ENCODE measurements at regions not wholly inside any gene's neighbourhood (a gene's known extent, or its start where the extent isn't known, plus 50 kb on each side); places are given as distances from the start of the nearest gene placed in this dataset.

GRCh38 chr15:31537770-31538592 is 211.3 kb downstream of the KLF13 start:
- Histone ChIP-seq H3K4me1 (ENCODE audit: control insufficient read depth, insufficient read depth, low read length) (no peaks in the 10 kb centered on the region), H3K9ac (ENCODE audit: low read length in 2 of 2) (no peak overlapping the region), H3K36me3 (ENCODE audit: control insufficient read depth in 2 of 2, insufficient read depth in 2 of 2, low read length in 2 of 2) (no peaks in the 10 kb centered on the region), H3K4me3 (ENCODE audit: low read length in 2 of 2) (no peak overlapping the region), H3K27ac (ENCODE audit: low read length) (no peak overlapping the region), H3K27me3 (ENCODE audit: control insufficient read depth in 1 of 2, insufficient read depth in 2 of 2, low read length in 2 of 2) (no peaks in the 10 kb centered on the region), H3K9me3 (ENCODE audit: control insufficient read depth in 2 of 2, low read length in 2 of 2) (no peaks in the 10 kb centered on the region)

GRCh38 chr15:31540633-31541032 is 214.0 kb downstream of the KLF13 start:
- Histone ChIP-seq H3K4me1 (ENCODE audit: control insufficient read depth, insufficient read depth, low read length) (no peaks in the 10 kb centered on the region), H3K27ac (ENCODE audit: low read length) (no peak overlapping the region)

GRCh38 chr15:31544361-31544760 is 217.7 kb downstream of the KLF13 start:
- Histone ChIP-seq H3K9me3 (ENCODE audit: control insufficient read depth in 2 of 2, low read length in 2 of 2) (no peaks in the 10 kb centered on the region), H3K27ac (ENCODE audit: low read length) (no peak overlapping the region), H3K36me3 (ENCODE audit: control insufficient read depth in 2 of 2, insufficient read depth in 2 of 2, low read length in 2 of 2) (no peaks in the 10 kb centered on the region), H3K27me3 (ENCODE audit: control insufficient read depth in 1 of 2, insufficient read depth in 2 of 2, low read length in 2 of 2) (no peaks in the 10 kb centered on the region), H3K9ac (ENCODE audit: low read length in 2 of 2) (no peak overlapping the region), H3K4me1 (ENCODE audit: control insufficient read depth, insufficient read depth, low read length) (no peaks in the 10 kb centered on the region), H3K4me3 (ENCODE audit: low read length in 2 of 2) (no peak overlapping the region)

More at GRCh38 chr15:31540633-31541032, 214.0 kb downstream of the KLF13 start:
- Histone ChIP-seq H3K4me3 (ENCODE audit: low read length in 2 of 2) (no peak overlapping the region), H3K27me3 (ENCODE audit: control insufficient read depth in 1 of 2, insufficient read depth in 2 of 2, low read length in 2 of 2) (no peaks in the 10 kb centered on the region), H3K9ac (ENCODE audit: low read length in 2 of 2) (no peak overlapping the region), H3K36me3 (ENCODE audit: control insufficient read depth in 2 of 2, insufficient read depth in 2 of 2, low read length in 2 of 2) (no peaks in the 10 kb centered on the region), H3K9me3 (ENCODE audit: control insufficient read depth in 2 of 2, low read length in 2 of 2) (no peaks in the 10 kb centered on the region)

- no peaks in the 10 kb centered on the region for H3K9me3 ChIP-seq (ENCODE audit: control insufficient read depth in 2 of 2, low read length in 2 of 2)
- H3K4me3 ChIP-seq (ENCODE audit: low read length in 2 of 2), result no peak overlapping the region
- no peak overlapping the region for H3K9ac ChIP-seq (ENCODE audit: low read length in 2 of 2)
- no peaks in the 10 kb centered on the region for H3K36me3 ChIP-seq (ENCODE audit: control insufficient read depth in 2 of 2, insufficient read depth in 2 of 2, low read length in 2 of 2)
- no peaks in the 10 kb centered on the region for H3K27me3 ChIP-seq (ENCODE audit: control insufficient read depth in 1 of 2, insufficient read depth in 2 of 2, low read length in 2 of 2)
- no peak overlapping the region for H3K27ac ChIP-seq (ENCODE audit: low read length)
- no peaks in the 10 kb centered on the region for H3K4me1 ChIP-seq (ENCODE audit: control insufficient read depth, insufficient read depth, low read length)
Measured at GRCh38 chr15:31545257-31545656, 218.6 kb downstream of the KLF13 start.

- H3K4me3 ChIP-seq (ENCODE audit: low read length in 2 of 2), result no peak overlapping the region
- H3K27ac ChIP-seq (ENCODE audit: low read length), result no peak overlapping the region
- H3K9me3 ChIP-seq (ENCODE audit: control insufficient read depth in 2 of 2, low read length in 2 of 2), result no peaks in the 10 kb centered on the region
- no peak overlapping the region for H3K9ac ChIP-seq (ENCODE audit: low read length in 2 of 2)
- H3K36me3 ChIP-seq (ENCODE audit: control insufficient read depth in 2 of 2, insufficient read depth in 2 of 2, low read length in 2 of 2), result peaks cover 0 to 2% of the 10 kb centered on the region in 2 donors
- H3K4me1 ChIP-seq (ENCODE audit: control insufficient read depth, insufficient read depth, low read length), result peaks cover 3% of the 10 kb centered on the region
- H3K27me3 ChIP-seq (ENCODE audit: control insufficient read depth in 1 of 2, insufficient read depth in 2 of 2, low read length in 2 of 2), result no peaks in the 10 kb centered on the region
Measured at GRCh38 chr15:31550211-31550977, 223.8 kb downstream of the KLF13 start.

GRCh38 chr15:31551323-31551722 is 224.7 kb downstream of the KLF13 start:
- Histone ChIP-seq H3K9me3 (ENCODE audit: control insufficient read depth in 2 of 2, low read length in 2 of 2) (peaks cover 0 to 2% of the 10 kb centered on the region in 2 donors), H3K4me1 (ENCODE audit: control insufficient read depth, insufficient read depth, low read length) (peaks cover 3% of the 10 kb centered on the region), H3K27me3 (ENCODE audit: control insufficient read depth in 1 of 2, insufficient read depth in 2 of 2, low read length in 2 of 2) (no peaks in the 10 kb centered on the region), H3K4me3 (ENCODE audit: low read length in 2 of 2) (no peak overlapping the region), H3K36me3 (ENCODE audit: control insufficient read depth in 2 of 2, insufficient read depth in 2 of 2, low read length in 2 of 2) (peaks cover 0 to 2% of the 10 kb centered on the region in 2 donors), H3K9ac (ENCODE audit: low read length in 2 of 2) (no peak overlapping the region), H3K27ac (ENCODE audit: low read length) (no peak overlapping the region)

- H3K9ac ChIP-seq (ENCODE audit: low read length in 2 of 2), result no peak overlapping the region
- no peaks in the 10 kb centered on the region for H3K27me3 ChIP-seq (ENCODE audit: control insufficient read depth in 1 of 2, insufficient read depth in 2 of 2, low read length in 2 of 2)
- peaks cover 0 to 8% of the 10 kb centered on the region in 2 donors for H3K36me3 ChIP-seq (ENCODE audit: control insufficient read depth in 2 of 2, insufficient read depth in 2 of 2, low read length in 2 of 2)
- H3K27ac ChIP-seq (ENCODE audit: low read length), result no peak overlapping the region
- peaks cover 0 to 2% of the 10 kb centered on the region in 2 donors for H3K9me3 ChIP-seq (ENCODE audit: control insufficient read depth in 2 of 2, low read length in 2 of 2)
- no peak overlapping the region for H3K4me3 ChIP-seq (ENCODE audit: low read length in 2 of 2)
- H3K4me1 ChIP-seq (ENCODE audit: control insufficient read depth, insufficient read depth, low read length), result peaks cover 3% of the 10 kb centered on the region
Measured at GRCh38 chr15:31552482-31553099, 226.0 kb downstream of the KLF13 start.

GRCh38 chr15:31554261-31554660 is 227.6 kb downstream of the KLF13 start:
- H3K9me3 ChIP-seq (ENCODE audit: control insufficient read depth in 2 of 2, low read length in 2 of 2), result peaks cover 0 to 2% of the 10 kb centered on the region in 2 donors
- H3K27ac ChIP-seq (ENCODE audit: low read length), result no peak overlapping the region
- no peak overlapping the region for H3K9ac ChIP-seq (ENCODE audit: low read length in 2 of 2)
- no peak overlapping the region for H3K4me3 ChIP-seq (ENCODE audit: low read length in 2 of 2)
- H3K4me1 ChIP-seq (ENCODE audit: control insufficient read depth, insufficient read depth, low read length), result peaks cover 3% of the 10 kb centered on the region
- H3K27me3 ChIP-seq (ENCODE audit: control insufficient read depth in 1 of 2, insufficient read depth in 2 of 2, low read length in 2 of 2), result no peaks in the 10 kb centered on the region
- peaks cover 2 to 10% of the 10 kb centered on the region in 2 donors for H3K36me3 ChIP-seq (ENCODE audit: control insufficient read depth in 2 of 2, insufficient read depth in 2 of 2, low read length in 2 of 2)

GRCh38 chr15:31555022-31555421 is 228.4 kb downstream of the KLF13 start:
- Histone ChIP-seq H3K9me3 (ENCODE audit: control insufficient read depth in 2 of 2, low read length in 2 of 2) (peaks cover 0 to 2% of the 10 kb centered on the region in 2 donors), H3K4me3 (ENCODE audit: low read length in 2 of 2) (no peak overlapping the region), H3K4me1 (ENCODE audit: control insufficient read depth, insufficient read depth, low read length) (peaks cover 3% of the 10 kb centered on the region), H3K27me3 (ENCODE audit: control insufficient read depth in 1 of 2, insufficient read depth in 2 of 2, low read length in 2 of 2) (no peaks in the 10 kb centered on the region), H3K9ac (ENCODE audit: low read length in 2 of 2) (no peak overlapping the region), H3K36me3 (ENCODE audit: control insufficient read depth in 2 of 2, insufficient read depth in 2 of 2, low read length in 2 of 2) (peaks cover 2 to 10% of the 10 kb centered on the region in 2 donors), H3K27ac (ENCODE audit: low read length) (no peak overlapping the region)

GRCh38 chr15:31556494-31557150 is 230.0 kb downstream of the KLF13 start:
- Histone ChIP-seq H3K4me3 (ENCODE audit: low read length in 2 of 2) (no peak overlapping the region), H3K27me3 (ENCODE audit: control insufficient read depth in 1 of 2, insufficient read depth in 2 of 2, low read length in 2 of 2) (no peaks in the 10 kb centered on the region), H3K9me3 (ENCODE audit: control insufficient read depth in 2 of 2, low read length in 2 of 2) (peaks cover 0 to 2% of the 10 kb centered on the region in 2 donors), H3K9ac (ENCODE audit: low read length in 2 of 2) (no peak overlapping the region), H3K27ac (ENCODE audit: low read length) (no peak overlapping the region), H3K4me1 (ENCODE audit: control insufficient read depth, insufficient read depth, low read length) (peaks cover 3% of the 10 kb centered on the region), H3K36me3 (ENCODE audit: control insufficient read depth in 2 of 2, insufficient read depth in 2 of 2, low read length in 2 of 2) (peaks cover 2 to 9% of the 10 kb centered on the region in 2 donors)
